Aorta (tissue), 5 donors: ENCODE measurements at regions not wholly inside any gene's neighbourhood (a gene's known extent, or its start where the extent isn't known, plus 50 kb on each side); places are given as distances from the start of the nearest gene placed in this dataset.

Experiments
- ATAC-seq: fragments of 200-7000 bp; cut with Tn5 transposase; one replicate; pipeline ENCODE4 v1.9.1; 2022; ENCODE audit warnings: moderate library complexity; ENCODE audit not compliant: low FRiP score
- DNase-seq, 2 donors: peaks; one replicate each; pipeline ENCODE4 v3.0.0-alpha.2; 2020
- H3K27ac ChIP-seq, 2 donors: one replicate each; pipeline ENCODE4 v1.5.1; 2013; ENCODE audit warnings: low read length in 2 of 2, mild to moderate bottlenecking in 2 of 2, moderate library complexity in 2 of 2, control low read depth in 1 of 2, inconsistent platforms in 1 of 2, low read depth in 1 of 2
- H3K27me3 ChIP-seq, 2 donors: one replicate each; pipeline ENCODE4 v1.6.1; 2013; ENCODE audit warnings: control low read depth in 1 of 2, low read length in 1 of 2, mild to moderate bottlenecking in 1 of 2, moderate library complexity in 1 of 2; ENCODE audit not compliant: insufficient read depth in 2 of 2, control insufficient read depth in 1 of 2
- H3K36me3 ChIP-seq, 2 donors: one replicate each; pipeline ENCODE4 v1.6.1; 2013; ENCODE audit warnings: control low read depth in 1 of 2, low read length in 1 of 2, mild to moderate bottlenecking in 1 of 2; ENCODE audit not compliant: insufficient read depth in 2 of 2, control insufficient read depth in 1 of 2
- H3K4me1 ChIP-seq, 2 donors: one replicate each; pipeline ENCODE4 v1.6.1; 2013; ENCODE audit warnings: low read length in 2 of 2, control low read depth in 1 of 2, mild to moderate bottlenecking in 1 of 2, moderate library complexity in 1 of 2; ENCODE audit not compliant: insufficient read depth in 2 of 2, control insufficient read depth in 1 of 2
- H3K4me3 ChIP-seq, 2 donors: one replicate each; pipeline ENCODE4 v1.5.1; 2013; ENCODE audit warnings: low read length in 2 of 2, control low read depth in 1 of 2, mild to moderate bottlenecking in 1 of 2
- H3K9me3 ChIP-seq: one replicate; pipeline ENCODE4 v1.6.1; 2013; ENCODE audit warnings: mild to moderate bottlenecking, low read length; ENCODE audit not compliant: control insufficient read depth
- WGBS, 2 donors: extraction: QIAGEN DNeasy Blood & Tissue Kit; methylation state at CpG; one replicate each; pipeline ENCODE4 v1.1.7; 2013; 5-methylcytosine and 5-hydroxymethylcytosine counted together
- intact Hi-C, 2 donors: fragments of 100-400 bp; cut with DNase I; formaldehyde crosslinking; loops; one replicate each; pipeline versions ENCODE4 v1.14.2 to v1.15.0; 2022
- donor health status: healthy with polysubstance abuse.
- donor health status: Bipolar disorder and iron deficiency.
- donor health status: DM: no; HTN: no; CAD: no.
- donor health status: DM: no; HTN: no; CAD: no.
- donor health status: DM: yes; HTN: yes; CAD: no.

GRCh38 chr15:39232512-39232911 lies 348.4 kb upstream of the THBS1 start:
- DNase-seq = no peak
- Histone ChIP-seq H3K27me3 (no peaks in the 10 kb centered on the region), H3K27ac (no peak overlapping the region), H3K36me3 (no peaks in the 10 kb centered on the region), H3K4me3 (no peak overlapping the region), H3K4me1 (no peaks in the 10 kb centered on the region), H3K9me3 (no peaks in the 10 kb centered on the region)
- WGBS, 2 donors = 76 to 78% methylated on average over 4 of the region's 4 CpGs
- no peak for ATAC-seq
- intact Hi-C loops = no loop called here

DNA sequence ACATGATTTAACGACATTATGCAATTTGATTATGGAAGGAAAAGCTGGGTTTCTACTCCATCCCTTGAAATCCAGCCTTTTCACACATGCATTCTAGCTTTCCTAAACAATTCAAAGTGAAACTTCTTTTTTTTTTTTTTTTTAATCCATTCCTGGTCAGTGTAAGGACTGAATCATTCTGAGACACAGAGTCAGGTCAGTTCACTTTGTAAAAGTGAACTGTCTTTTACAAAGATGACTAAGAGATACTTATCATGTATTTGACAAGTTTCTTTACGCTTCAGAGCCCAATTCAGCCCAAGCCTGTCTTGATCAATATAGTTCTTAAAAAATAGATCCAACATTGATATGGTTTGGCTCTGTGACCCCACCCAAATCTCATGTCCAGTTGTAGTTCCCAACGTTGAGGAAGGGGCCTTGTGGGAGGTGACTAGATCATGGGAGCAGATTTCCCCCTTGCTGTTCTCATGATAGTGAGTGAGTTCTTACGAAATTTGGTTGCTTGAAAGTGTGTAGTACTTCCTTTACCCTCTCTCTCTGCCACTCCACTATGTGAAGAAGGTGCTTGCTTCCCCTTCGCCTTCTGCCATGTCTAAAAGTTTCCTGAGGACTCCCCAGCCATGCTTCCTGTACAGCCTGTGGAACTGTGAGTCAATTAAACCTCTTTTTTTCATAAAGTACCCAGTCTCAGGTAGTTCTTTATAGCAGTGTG lies 345.6 kb upstream of the THBS1 start:
- no peaks in the 10 kb centered on the region for H3K4me1 ChIP-seq
- no peak for DNase-seq
- intact Hi-C loops = no loop called here

DNA sequence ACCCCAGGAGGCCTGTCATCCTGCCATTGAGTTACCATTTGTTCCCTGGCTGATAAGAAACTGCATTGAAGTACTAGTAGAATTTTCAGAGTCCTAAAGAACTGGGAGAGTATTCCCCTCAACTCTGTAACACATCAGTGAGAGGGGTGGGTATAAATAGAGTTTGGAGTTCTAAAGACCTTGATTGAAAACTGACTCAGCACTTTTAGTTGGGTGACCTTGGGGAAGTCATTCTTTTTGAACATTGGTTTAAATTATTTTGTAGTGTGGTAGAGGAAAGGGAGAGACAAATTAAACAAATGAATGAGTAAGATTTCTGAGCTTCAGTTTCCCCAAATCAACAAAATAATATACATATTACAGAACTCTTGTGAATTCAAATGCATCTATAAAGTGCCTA lies 344.5 kb upstream of the THBS1 start:
- DNase-seq = no peak
- Histone ChIP-seq H3K4me1 (no peaks in the 10 kb centered on the region), H3K27me3 (no peaks in the 10 kb centered on the region), H3K9me3 (no peaks in the 10 kb centered on the region), H3K36me3 (no peaks in the 10 kb centered on the region), H3K27ac (no peak overlapping the region), H3K4me3 (no peak overlapping the region)
- no peak for ATAC-seq
- intact Hi-C loops = no loop called here

More for the DNA sequence above, 345.6 kb upstream of the THBS1 start:
- WGBS, 2 donors = 85% methylated on average over 5 of the region's 5 CpGs
- Histone ChIP-seq H3K4me3 (no peak overlapping the region), H3K9me3 (no peaks in the 10 kb centered on the region), H3K27me3 (no peaks in the 10 kb centered on the region), H3K27ac (no peak overlapping the region), H3K36me3 (no peaks in the 10 kb centered on the region)
- ATAC-seq = no peak

DNA sequence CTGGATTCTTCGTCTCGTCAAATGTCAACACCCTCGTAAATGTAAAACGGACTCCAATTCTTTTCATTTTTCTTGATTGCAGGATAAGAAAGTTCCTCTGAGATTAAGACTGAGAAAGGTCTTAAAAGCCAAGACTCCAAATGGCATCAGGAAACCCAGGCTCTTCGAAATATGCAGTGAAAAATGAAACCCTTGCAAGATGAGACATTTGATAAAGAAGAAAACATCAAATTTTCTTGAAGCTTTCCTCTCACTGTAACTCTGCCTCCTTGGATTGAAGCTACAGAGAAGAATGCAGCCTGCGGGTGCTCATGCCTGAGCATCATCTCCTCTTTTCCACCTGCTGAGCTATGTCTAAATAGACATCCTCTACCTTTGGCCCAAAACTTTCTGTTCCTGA lies 342.4 kb upstream of the THBS1 start:
- WGBS, 2 donors = 46 to 52% methylated on average over 6 of the region's 6 CpGs
- DNase-seq (no peak), ATAC-seq (no peak)
- no peak overlapping the region for H3K27ac ChIP-seq
- no peaks in the 10 kb centered on the region for H3K36me3 ChIP-seq
- intact Hi-C loops = no loop called here
- no peaks in the 10 kb centered on the region for H3K9me3 ChIP-seq
- no peaks in the 10 kb centered on the region for H3K4me1 ChIP-seq
- no peaks in the 10 kb centered on the region for H3K27me3 ChIP-seq
- no peak overlapping the region for H3K4me3 ChIP-seq

- no peaks in the 10 kb centered on the region for H3K9me3 ChIP-seq
- no peaks in the 10 kb centered on the region for H3K27me3 ChIP-seq
- intact Hi-C loops = no loop called here
- WGBS, 2 donors = 85 to 88% methylated on average over 1 of the region's 1 CpG
- H3K4me3 ChIP-seq = no peak overlapping the region
- no peak for DNase-seq
- no peaks in the 10 kb centered on the region for H3K36me3 ChIP-seq
- H3K4me1 ChIP-seq = no peaks in the 10 kb centered on the region
- H3K27ac ChIP-seq = no peak overlapping the region
- ATAC-seq = no peak
Measured at GRCh38 chr15:39239562-39239961, 341.3 kb upstream of the THBS1 start.

DNA sequence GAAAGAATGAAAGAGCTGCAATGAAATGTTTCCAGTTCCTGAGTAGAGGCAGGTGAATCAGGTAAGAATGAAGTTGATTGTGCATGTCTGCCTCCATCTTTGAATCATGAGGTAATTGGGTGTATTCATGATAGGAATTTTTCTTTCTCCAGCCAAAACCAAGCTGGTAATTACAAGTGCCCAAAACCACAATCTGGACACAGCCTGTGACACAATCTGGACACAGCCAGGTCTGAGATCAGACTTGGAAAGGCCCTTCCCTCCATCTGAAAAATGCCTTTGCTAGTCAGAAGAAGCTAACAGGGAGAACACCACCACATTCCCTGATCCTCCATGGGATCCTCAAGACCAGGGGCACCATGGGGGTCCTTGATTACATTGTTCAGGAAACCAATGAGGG lies 338.5 kb upstream of the THBS1 start:
- Histone ChIP-seq H3K9me3 (no peaks in the 10 kb centered on the region), H3K4me1 (no peaks in the 10 kb centered on the region), H3K4me3 (no peak overlapping the region), H3K27me3 (no peaks in the 10 kb centered on the region), H3K27ac (no peak overlapping the region), H3K36me3 (no peaks in the 10 kb centered on the region)
- intact Hi-C loops = no loop called here
- no peak for DNase-seq
- ATAC-seq = no peak

DNA sequence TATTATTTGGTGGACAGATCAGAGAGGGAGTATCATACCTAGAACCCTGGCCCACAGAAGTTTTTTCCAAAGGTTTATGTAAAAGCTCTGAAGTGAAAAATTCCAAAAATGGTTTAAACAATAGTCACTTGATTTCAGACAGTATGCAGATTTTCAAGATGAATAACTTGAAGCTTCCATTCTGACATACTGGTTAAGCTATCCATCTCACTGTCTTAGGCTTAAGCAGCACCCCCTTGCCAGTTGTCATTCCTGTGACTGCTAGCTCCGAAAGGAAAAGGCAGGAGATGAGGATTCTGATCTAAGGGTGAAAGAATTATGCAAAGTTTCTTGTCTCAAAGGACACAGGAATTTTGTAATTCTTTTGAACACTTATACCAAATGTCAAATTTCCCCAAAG lies 337.5 kb upstream of the THBS1 start:
- DNase-seq (no peak), ATAC-seq (no peak)
- no peaks in the 10 kb centered on the region for H3K4me1 ChIP-seq
- H3K9me3 ChIP-seq = no peaks in the 10 kb centered on the region
- H3K27me3 ChIP-seq = no peaks in the 10 kb centered on the region
- 60 to 71% methylated on average over 1 of the region's 1 CpG for WGBS, 2 donors
- H3K27ac ChIP-seq = no peak overlapping the region
- no peak overlapping the region for H3K4me3 ChIP-seq
- no peaks in the 10 kb centered on the region for H3K36me3 ChIP-seq
- intact Hi-C loops = no loop called here

DNA sequence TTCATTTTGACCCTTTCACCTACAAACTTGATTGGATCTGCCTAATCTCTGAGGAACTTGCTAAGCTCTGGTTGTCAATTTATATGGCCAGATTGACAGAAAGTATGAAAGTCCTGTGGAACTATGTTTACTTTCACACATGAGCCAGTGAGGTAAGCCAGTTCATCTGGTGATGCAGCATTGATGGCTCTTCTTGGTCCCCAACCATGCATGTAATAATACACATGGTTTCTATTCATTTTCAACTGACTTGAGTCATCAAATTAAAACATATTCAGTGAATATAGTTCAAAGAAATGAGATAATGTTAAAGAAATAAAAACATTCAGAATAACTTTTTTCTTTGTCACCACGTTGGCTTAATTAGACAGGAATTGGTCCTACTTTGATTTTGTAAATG lies 336.1 kb upstream of the THBS1 start:
- intact Hi-C loops = no loop called here
- Histone ChIP-seq H3K4me3 (no peak overlapping the region), H3K9me3 (no peaks in the 10 kb centered on the region), H3K36me3 (no peaks in the 10 kb centered on the region), H3K27me3 (no peaks in the 10 kb centered on the region), H3K27ac (no peak overlapping the region), H3K4me1 (no peaks in the 10 kb centered on the region)
- ATAC-seq (no peak), DNase-seq (no peak)
- WGBS, 2 donors = 74 to 79% methylated on average over 1 of the region's 1 CpG

DNA sequence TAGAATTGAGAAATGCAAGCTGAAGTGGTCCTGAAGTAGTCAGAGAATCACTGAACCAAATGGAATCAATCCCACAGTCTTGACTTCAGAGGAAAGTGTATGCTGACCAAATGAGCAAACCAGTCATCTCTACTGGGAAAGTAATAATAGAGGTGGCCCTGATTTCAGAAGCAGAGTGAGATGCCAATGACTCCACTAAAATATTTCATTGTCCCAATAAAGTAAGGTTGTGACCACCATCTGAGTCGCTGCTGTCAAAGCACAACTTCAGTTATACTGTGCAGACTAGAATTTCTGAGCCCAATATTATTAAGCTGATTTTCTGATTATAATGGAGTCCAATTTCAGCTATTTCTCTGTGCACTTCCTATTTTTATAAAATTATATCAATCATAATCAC lies 334.4 kb upstream of the THBS1 start:
- ATAC-seq = no peak
- intact Hi-C loops = no loop called here
- whole genome bisulfite sequencing, 2 donors = 87 to 94% methylated on average over 1 of the region's 1 CpG

More for the DNA sequence above, 334.4 kb upstream of the THBS1 start:
- no peak for DNase-seq
- H3K4me1 ChIP-seq = no peaks in the 10 kb centered on the region
- no peaks in the 10 kb centered on the region for H3K9me3 ChIP-seq
- no peaks in the 10 kb centered on the region for H3K27me3 ChIP-seq
- no peaks in the 10 kb centered on the region for H3K36me3 ChIP-seq
- no peak overlapping the region for H3K27ac ChIP-seq
- no peak overlapping the region for H3K4me3 ChIP-seq
